ENCODE measurements at regions not wholly inside any gene's neighbourhood (a gene's known extent, or its start where the extent isn't known, plus 50 kb on each side); places are given as distances from the start of the nearest gene placed in this dataset.
"Not testable (repeated sequence)": the region's sequence is repeated elsewhere in the genome, so short reads cannot be mapped to it uniquely, and the experiment has no call there.

- not testable (repeated sequence) for TF ChIP-seq CTCF (conservative IDR thresholded peaks at IDR 0.05 in 1 of 2, IDR thresholded peaks at IDR 0.05 in 1 of 2; ENCODE audit: extremely low read depth in 1 of 2, insufficient read depth in 1 of 2, low read depth in 1 of 2, low read length in 2 of 2); EZH2 (IDR thresholded peaks at IDR 0.05; ENCODE audit: borderline replicate concordance, low read length)
Observed at GRCh38 chr7:51839130-51839529, 522.5 kb upstream of the COBL start.

Measured in mammary epithelial cell (primary cell).